GM13977 (cell line): ENCODE measurements at regions not wholly inside any gene's neighbourhood (a gene's known extent, or its start where the extent isn't known, plus 50 kb on each side); places are given as distances from the start of the nearest gene placed in this dataset.

Experiments
- DNase-seq: peaks from one replicate; pipeline ENCODE4 v3.0.0; 2012; ENCODE audit warnings: low spot score
- CTCF ChIP-seq: IDR thresholded peaks from 2 replicates; pipeline ENCODE4 v1.5.1; 2012; ENCODE audit warnings: mild to moderate bottlenecking, control low read depth; ENCODE audit not compliant: insufficient read depth; ENCODE audit errors: extremely low read depth, missing control alignments
- in situ Hi-C: fragments of 300-500 bp; cut with MboI; formaldehyde crosslinking; loops from one replicate; pipeline ENCODE4 v1.12.0; 2022; ENCODE audit warnings: low sequenced_read_pairs, low pct_unique_long_range_greater_than_20kb, mixed read lengths, inconsistent platforms; ENCODE audit not compliant: unreplicated experiment

- in situ Hi-C loops, result no loop called here
- DNase-seq, result no peak
- TF ChIP-seq CTCF, result no peak
Measured at GRCh38 chr1:209095627-209096595, 487.6 kb upstream of the CAMK1G start.

- DNase-seq, result no peak
- in situ Hi-C loops, result no loop called here
- TF ChIP-seq CTCF, result no peak
Measured at GRCh38 chr1:209100460-209100859, 483.1 kb upstream of the CAMK1G start.

GRCh38 chr1:209101106-209101505 lies 482.4 kb upstream of the CAMK1G start:
- TF ChIP-seq CTCF, result no peak
- in situ Hi-C loops, result no loop called here
- DNase-seq, result no peak

DNA sequence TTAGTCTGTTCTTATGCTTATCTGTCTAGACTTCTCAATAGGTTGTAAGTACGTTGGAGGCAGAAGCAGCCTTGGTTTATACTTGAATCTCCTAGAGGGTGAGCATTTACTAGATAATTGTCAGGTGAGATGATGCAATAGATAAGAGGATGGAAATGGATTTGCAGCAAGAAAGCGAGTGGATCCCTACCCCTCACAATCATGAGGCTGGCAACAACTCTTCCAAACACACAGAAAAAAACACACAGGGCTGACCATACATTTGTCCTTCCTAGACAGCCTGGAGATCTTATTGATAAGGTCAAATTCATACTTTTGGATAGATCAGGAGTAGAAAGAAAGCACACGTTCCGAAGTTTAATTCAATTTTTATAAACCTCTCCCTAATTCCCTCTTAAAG lies 481.4 kb upstream of the CAMK1G start:
- in situ Hi-C loops, result no loop called here
- no peak for DNase-seq
- TF ChIP-seq CTCF, result no peak

- in situ Hi-C loops, result no loop called here
- no peak for DNase-seq
- no peak for TF ChIP-seq CTCF
Measured at GRCh38 chr1:209102531-209102930, 481.0 kb upstream of the CAMK1G start.

- in situ Hi-C loops, result no loop called here
- DNase-seq, result peak; percentile 15
- no peak for TF ChIP-seq CTCF
Measured at GRCh38 chr1:209103092-209103491, 480.4 kb upstream of the CAMK1G start.
